HepG2 (cell line): ENCODE measurements at regions not wholly inside any gene's neighbourhood (a gene's known extent, or its start where the extent isn't known, plus 50 kb on each side); places are given as distances from the start of the nearest gene placed in this dataset.

Experiments
- ATAC-seq: fragments of 200-7000 bp; cut with Tn5 transposase; 3 replicates; pipeline ENCODE4 v1.9.1; 2020; ENCODE audit warnings: mild to moderate bottlenecking, moderate library complexity
- BruUV-seq: library from RNA; stranded (reverse); fragments of 400-500 nt; replicated peaks from 2 replicates; lab custom pipeline; 2021; lab: Mats Ljungman, UMichigan
- CTCF ChIA-PET: fragments of 300-600 bp; formaldehyde crosslinking; extraction: SDS; loops from one replicate; lab custom pipeline; 2021; ENCODE audit warnings: low total read pairs, inconsistent platforms, low intra/inter-chr PET ratio; lab: Yijun Ruan, JAX
- POLR2A ChIA-PET: fragments of 350-600 bp; sonication (Branson Sonifier 250); formaldehyde crosslinking; loops from one replicate; lab custom pipeline; 2020; ENCODE audit warnings: antibody characterized with exemption, inconsistent platforms; lab: Yijun Ruan, JAX
- DNase-seq: peaks from one replicate; pipeline ENCODE4 v3.0.0-alpha.2; 2015; ENCODE audit warnings: low spot score
- FAIRE-seq: peaks from 3 replicates; lab custom pipeline; 2011; peaks lifted over from hg19 to GRCh38; lab: Jason Lieb, UNC
- H2AFZ ChIP-seq: one replicate; pipeline ENCODE4 v1.6.1; 2011; ENCODE audit warnings: low read length, inconsistent platforms
- H3K27ac ChIP-seq: fragments of 300-600 bp; 3 replicates; pipeline ENCODE4 v1.8.0; 2011; ENCODE audit warnings: mixed run types, mild to moderate bottlenecking, mixed read lengths, low read length, inconsistent platforms; ENCODE audit not compliant: insufficient read depth; ENCODE audit errors: extremely low read length
- H3K27me3 ChIP-seq, 2 experiments: fragments of 200-600 bp in 1 of 2; 2 replicates in 1 of 2; 3 replicates in 1 of 2; pipeline versions ENCODE4 v1.6.0 to v1.8.0; 2011; ENCODE audit warnings: low read length in 2 of 2, mild to moderate bottlenecking in 2 of 2, moderate library complexity in 2 of 2, inconsistent platforms in 1 of 2; ENCODE audit not compliant: insufficient read depth in 2 of 2, control insufficient read depth in 1 of 2
- H3K36me3 ChIP-seq, 2 experiments: fragments of 200-600 bp in 1 of 2; replicated peaks in 1 of 2; 2 replicates in 1 of 2; 3 replicates in 1 of 2; pipeline versions ENCODE4 v1.5.1 to v1.8.0; 2011; ENCODE audit warnings: low read length in 2 of 2, inconsistent platforms in 1 of 2; ENCODE audit not compliant: insufficient read depth in 2 of 2, control insufficient read depth in 1 of 2
- H3K4me1 ChIP-seq: 2 replicates; pipeline ENCODE4 v1.5.1; 2012; ENCODE audit warnings: low read length, inconsistent platforms; ENCODE audit not compliant: insufficient read depth
- H3K4me2 ChIP-seq: 2 replicates; pipeline ENCODE4 v1.6.0; 2011; ENCODE audit warnings: low read depth, low read length, inconsistent platforms
- H3K4me3 ChIP-seq, 3 experiments: fragments of 200-600 bp in 1 of 3; sonication (generic), shearing (Covaris generic) in 1 of 3; replicated peaks in 1 of 3; 2 replicates each; pipeline ENCODE4 v1.5.1; 2011 to 2016; ENCODE audit warnings: low read length in 3 of 3, inconsistent platforms in 2 of 3, low read depth in 2 of 3, mild to moderate bottlenecking in 2 of 3, control low read depth in 1 of 3, mixed read lengths in 1 of 3; ENCODE audit not compliant: insufficient read depth in 1 of 3
- H3K79me2 ChIP-seq: one replicate; pipeline ENCODE4 v1.6.1; 2011; ENCODE audit warnings: low read length, inconsistent platforms; ENCODE audit not compliant: insufficient read depth
- H3K9ac ChIP-seq: 2 replicates; pipeline ENCODE4 v1.6.0; 2011; ENCODE audit warnings: mild to moderate bottlenecking, low read depth, low read length, inconsistent platforms; ENCODE audit not compliant: insufficient read depth
- H3K9me3 ChIP-seq: 2 replicates; pipeline ENCODE4 v1.5.1; 2012; ENCODE audit warnings: mild to moderate bottlenecking, low read length
- H4K20me1 ChIP-seq: 2 replicates; pipeline ENCODE4 v1.6.0; 2011; ENCODE audit warnings: inconsistent platforms, mild to moderate bottlenecking, low read length, moderate library complexity; ENCODE audit not compliant: insufficient read depth
- AHR ChIP-seq: IDR thresholded peaks from 2 replicates; pipeline ENCODE4 v1.6.1; 2018; ENCODE audit warnings: missing genetic modification reagents, missing compliant biosample characterization
- CBX2 ChIP-seq, 2 experiments: fragments of 200-600 bp in 1 of 2; sonication (generic); formaldehyde crosslinking in 1 of 2; IDR thresholded peaks; 2 replicates each; pipeline versions ENCODE4 v1.7.0 to v1.8.1; 2018 to 2022; ENCODE audit warnings: low read depth in 2 of 2, low read length in 1 of 2, mild to moderate bottlenecking in 1 of 2, missing genetic modification reagents in 1 of 2
- KDM1A ChIP-seq: IDR thresholded peaks from 2 replicates; pipeline ENCODE4 v1.6.1; 2016; ENCODE audit warnings: missing compliant biosample characterization
- KLF9 ChIP-seq: IDR thresholded peaks from 2 replicates; pipeline ENCODE4 v1.6.1; 2016; ENCODE audit warnings: low read depth
- MAZ ChIP-seq, 2 experiments: sonication (generic) in 1 of 2; formaldehyde crosslinking in 1 of 2; IDR thresholded peaks; 2 replicates each; pipeline versions ENCODE4 v1.5.0 to v1.6.1; 2012 to 2020; ENCODE audit warnings: low read depth in 2 of 2, mild to moderate bottlenecking in 2 of 2, borderline replicate concordance in 1 of 2, improper control_type of control experiment in 1 of 2, low read length in 1 of 2, missing genetic modification reagents in 1 of 2, moderate library complexity in 1 of 2
- NFE2 ChIP-seq: sonication (generic); formaldehyde crosslinking; IDR thresholded peaks from 2 replicates; pipeline ENCODE4 v1.4.0; 2020; ENCODE audit warnings: missing genetic modification reagents
- PAX8 ChIP-seq: sonication (generic); formaldehyde crosslinking; IDR thresholded peaks from 2 replicates; pipeline ENCODE4 v1.8.0; 2022; ENCODE audit warnings: mild to moderate bottlenecking, missing genetic modification reagents, borderline replicate concordance
- RNF2 ChIP-seq: fragments of 450-650 bp; conservative IDR thresholded peaks from 2 replicates; pipeline ENCODE4 v1.6.1; 2016; ENCODE audit warnings: low read depth
- SRY ChIP-seq: sonication (generic); formaldehyde crosslinking; IDR thresholded peaks from 2 replicates; pipeline ENCODE4 v1.8.0; 2022; ENCODE audit warnings: mild to moderate bottlenecking, missing genetic modification reagents
- TAF1 ChIP-seq: sonication (generic); formaldehyde crosslinking; IDR thresholded peaks from 2 replicates; pipeline ENCODE4 v1.4.0; 2020; ENCODE audit warnings: missing genetic modification reagents
- ZBTB21 ChIP-seq: sonication (generic); formaldehyde crosslinking; IDR thresholded peaks from 2 replicates; pipeline ENCODE4 v1.4.0; 2020; ENCODE audit warnings: missing genetic modification reagents
- ZNF274 ChIP-seq: sonication (generic); formaldehyde crosslinking; IDR thresholded peaks from 2 replicates; pipeline ENCODE4 v1.5.1; 2020; ENCODE audit warnings: mild to moderate bottlenecking, missing genetic modification reagents
- ZNF354B ChIP-seq: sonication (generic); formaldehyde crosslinking; IDR thresholded peaks from 2 replicates; pipeline ENCODE4 v1.8.0; 2022; ENCODE audit warnings: mild to moderate bottlenecking, missing genetic modification reagents
- ZNF747 ChIP-seq: sonication (generic); formaldehyde crosslinking; IDR thresholded peaks from 2 replicates; pipeline ENCODE4 v1.8.1; 2023; ENCODE audit warnings: missing genetic modification reagents, mild to moderate bottlenecking, borderline replicate concordance
- ZNF777 ChIP-seq: sonication (generic); formaldehyde crosslinking; IDR thresholded peaks from 2 replicates; pipeline ENCODE4 v1.4.0; 2020; ENCODE audit warnings: missing genetic modification reagents
- ZZZ3 ChIP-seq: sonication (generic); formaldehyde crosslinking; IDR thresholded peaks from 2 replicates; pipeline ENCODE4 v1.4.0; 2020; ENCODE audit warnings: missing genetic modification reagents, mild to moderate bottlenecking, borderline replicate concordance
- WGBS: methylation state at CpG from one replicate; pipeline ENCODE4 v1.1.6; 2017; ENCODE audit warnings: low lambda C conversion rate; 5-methylcytosine and 5-hydroxymethylcytosine counted together
- in situ Hi-C: cut with HindIII; loops from 2 replicates; pipeline ENCODE4 v1.10.0; 2017; ENCODE audit warnings: low pct_unique_long_range_greater_than_20kb; ENCODE audit not compliant: extremely low pct_ligation_motif_present
- intact Hi-C: fragments of 100-400 bp; cut with micrococcal nuclease; formaldehyde crosslinking; loops from one replicate; pipeline ENCODE4 v1.10.0; 2022; ENCODE audit not compliant: unreplicated experiment
- TF ChIP-seq, protein P1 (sequence below): IDR thresholded peaks from 2 replicates; pipeline ENCODE4 v1.6.1; 2016; ENCODE audit warnings: missing biosample characterization, missing genetic modification reagents, low read depth
- TF ChIP-seq, protein P2 (sequence below): sonication (generic); formaldehyde crosslinking; IDR thresholded peaks from 2 replicates; pipeline ENCODE4 v1.8.1; 2023; ENCODE audit warnings: mild to moderate bottlenecking, missing genetic modification reagents
- TF ChIP-seq, protein P3 (sequence below): sonication (generic); formaldehyde crosslinking; IDR thresholded peaks from 2 replicates; pipeline ENCODE4 v1.5.0; 2020; ENCODE audit warnings: missing genetic modification reagents
- TF ChIP-seq, protein P4 (sequence below): sonication (generic); formaldehyde crosslinking; IDR thresholded peaks from 2 replicates; pipeline ENCODE4 v1.5.0; 2020; ENCODE audit warnings: mild to moderate bottlenecking, missing genetic modification reagents

DNA sequence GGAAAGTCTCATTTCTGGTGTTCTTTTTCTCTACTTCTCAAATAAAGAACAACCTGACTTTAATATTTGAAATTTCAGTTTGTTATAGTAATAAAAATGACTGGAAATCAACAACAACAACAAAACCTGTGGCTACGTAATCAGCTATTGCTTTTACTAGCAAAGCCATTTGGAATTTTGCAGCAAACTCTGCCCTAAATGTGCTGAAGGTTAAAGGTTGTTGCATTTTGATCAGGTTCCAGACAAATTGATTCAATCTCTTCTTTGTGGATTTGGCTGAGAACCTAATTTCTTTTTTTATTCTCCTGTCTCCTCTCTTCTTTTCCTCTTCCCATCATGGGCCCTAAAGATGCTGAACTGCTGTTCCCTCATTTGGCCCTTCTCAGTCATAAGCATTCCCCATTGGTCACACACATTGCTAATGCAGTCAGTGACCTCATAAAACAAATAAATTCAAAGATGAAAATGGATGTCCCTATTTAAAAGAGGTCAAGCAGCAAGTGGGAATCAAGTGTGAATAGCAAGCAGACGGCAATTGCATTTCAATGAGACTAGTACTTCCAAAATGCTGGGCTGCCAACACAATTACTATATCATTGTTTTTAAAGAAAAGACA is 795.1 kb upstream of the CDH8 start:
- no peaks in the 10 kb centered on the region for H3K79me2 ChIP-seq
- in situ Hi-C loops: no loop called here
- FAIRE-seq (no peak), ATAC-seq (no peak), DNase-seq (no peak)
- H3K27ac ChIP-seq: no peak overlapping the region
- no peaks in the 10 kb centered on the region for H3K36me3 ChIP-seq
- no peak overlapping the region for H3K4me3 ChIP-seq
- no peaks in the 10 kb centered on the region for H3K27me3 ChIP-seq
- no peaks in the 10 kb centered on the region for H4K20me1 ChIP-seq
- no peak overlapping the region for H3K4me2 ChIP-seq
- TF ChIP-seq, protein P1, sequence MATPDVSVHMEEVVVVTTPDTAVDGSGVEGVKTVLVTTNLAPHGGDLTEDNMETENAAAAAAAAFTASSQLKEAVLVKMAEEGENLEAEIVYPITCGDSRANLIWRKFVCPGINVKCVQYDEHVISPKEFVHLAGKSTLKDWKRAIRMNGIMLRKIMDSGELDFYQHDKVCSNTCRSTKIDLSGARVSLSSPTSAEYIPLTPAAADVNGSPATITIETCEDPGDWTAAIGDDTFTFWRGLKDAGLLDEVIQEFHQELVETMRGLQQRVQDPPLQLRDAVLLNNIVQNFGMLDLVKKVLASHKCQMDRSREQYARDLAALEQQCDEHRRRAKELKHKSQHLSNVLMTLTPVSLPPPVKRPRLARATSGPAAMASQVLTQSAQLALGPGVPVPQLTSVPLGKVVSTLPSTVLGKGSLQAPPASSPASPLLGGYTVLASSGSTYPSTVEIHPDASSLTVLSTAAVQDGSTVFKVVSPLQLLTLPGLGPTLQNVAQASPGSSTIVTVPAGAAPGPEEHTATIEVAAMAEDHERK (CRISPR knock-in tag): no peak
- no peak for TF ChIP-seq RNF2
- no peak for TF ChIP-seq ZNF274 (CRISPR knock-in tag)
- TF ChIP-seq SRY (CRISPR knock-in tag): no peak
- TF ChIP-seq, protein P2, sequence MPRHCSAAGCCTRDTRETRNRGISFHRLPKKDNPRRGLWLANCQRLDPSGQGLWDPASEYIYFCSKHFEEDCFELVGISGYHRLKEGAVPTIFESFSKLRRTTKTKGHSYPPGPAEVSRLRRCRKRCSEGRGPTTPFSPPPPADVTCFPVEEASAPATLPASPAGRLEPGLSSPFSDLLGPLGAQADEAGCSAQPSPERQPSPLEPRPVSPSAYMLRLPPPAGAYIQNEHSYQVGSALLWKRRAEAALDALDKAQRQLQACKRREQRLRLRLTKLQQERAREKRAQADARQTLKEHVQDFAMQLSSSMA (CRISPR knock-in tag): no peak
- TF ChIP-seq CBX2 (IDR thresholded peaks at IDR 0.05; ENCODE audit: low read depth, low read length): no peak
- no peak for TF ChIP-seq CBX2 (CRISPR knock-in tag; IDR thresholded peaks at IDR 0.05; ENCODE audit: low read depth)
- no peak for TF ChIP-seq ZNF354B (CRISPR knock-in tag)
- TF ChIP-seq ZZZ3 (CRISPR knock-in tag): no peak
- TF ChIP-seq TAF1 (CRISPR knock-in tag): no peak
- TF ChIP-seq KDM1A: no peak
- TF ChIP-seq MAZ (IDR thresholded peaks at IDR 0.05; ENCODE audit: borderline replicate concordance, low read depth, low read length): no peak
- TF ChIP-seq MAZ (CRISPR knock-in tag; IDR thresholded peaks at IDR 0.05; ENCODE audit: low read depth): no peak
- TF ChIP-seq, protein P3, sequence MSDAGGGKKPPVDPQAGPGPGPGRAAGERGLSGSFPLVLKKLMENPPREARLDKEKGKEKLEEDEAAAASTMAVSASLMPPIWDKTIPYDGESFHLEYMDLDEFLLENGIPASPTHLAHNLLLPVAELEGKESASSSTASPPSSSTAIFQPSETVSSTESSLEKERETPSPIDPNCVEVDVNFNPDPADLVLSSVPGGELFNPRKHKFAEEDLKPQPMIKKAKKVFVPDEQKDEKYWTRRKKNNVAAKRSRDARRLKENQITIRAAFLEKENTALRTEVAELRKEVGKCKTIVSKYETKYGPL (CRISPR knock-in tag): no peak
- no peak for TF ChIP-seq NFE2 (CRISPR knock-in tag)
- TF ChIP-seq PAX8 (CRISPR knock-in tag): no peak
- no peak for TF ChIP-seq ZNF747 (CRISPR knock-in tag)
- no peak for TF ChIP-seq ZBTB21
- TF ChIP-seq, protein P4, sequence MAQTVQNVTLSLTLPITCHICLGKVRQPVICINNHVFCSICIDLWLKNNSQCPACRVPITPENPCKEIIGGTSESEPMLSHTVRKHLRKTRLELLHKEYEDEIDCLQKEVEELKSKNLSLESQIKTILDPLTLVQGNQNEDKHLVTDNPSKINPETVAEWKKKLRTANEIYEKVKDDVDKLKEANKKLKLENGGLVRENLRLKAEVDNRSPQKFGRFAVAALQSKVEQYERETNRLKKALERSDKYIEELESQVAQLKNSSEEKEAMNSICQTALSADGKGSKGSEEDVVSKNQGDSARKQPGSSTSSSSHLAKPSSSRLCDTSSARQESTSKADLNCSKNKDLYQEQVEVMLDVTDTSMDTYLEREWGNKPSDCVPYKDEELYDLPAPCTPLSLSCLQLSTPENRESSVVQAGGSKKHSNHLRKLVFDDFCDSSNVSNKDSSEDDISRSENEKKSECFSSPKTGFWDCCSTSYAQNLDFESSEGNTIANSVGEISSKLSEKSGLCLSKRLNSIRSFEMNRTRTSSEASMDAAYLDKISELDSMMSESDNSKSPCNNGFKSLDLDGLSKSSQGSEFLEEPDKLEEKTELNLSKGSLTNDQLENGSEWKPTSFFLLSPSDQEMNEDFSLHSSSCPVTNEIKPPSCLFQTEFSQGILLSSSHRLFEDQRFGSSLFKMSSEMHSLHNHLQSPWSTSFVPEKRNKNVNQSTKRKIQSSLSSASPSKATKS (CRISPR knock-in tag): no peak
- no peak for TF ChIP-seq AHR (CRISPR knock-in tag)
- no peak for TF ChIP-seq KLF9 (CRISPR knock-in tag)
- TF ChIP-seq ZNF777: no peak
- 2% methylated on average over 2 of the region's 2 CpGs for WGBS
- no peak overlapping the region for H3K9ac ChIP-seq
- peaks cover 73% of the 10 kb centered on the region for H3K9me3 ChIP-seq
- intact Hi-C loops: no loop called here
- ChIA-PET CTCF (no interaction called here), POLR2A (no interaction called here)
- H2AFZ ChIP-seq: no peak overlapping the region
- no TSS peak for BruUV-seq
- no peaks in the 10 kb centered on the region for H3K4me1 ChIP-seq
